ENCODE measurements at regions not wholly inside any gene's neighbourhood (a gene's known extent, or its start where the extent isn't known, plus 50 kb on each side); places are given as distances from the start of the nearest gene placed in this dataset.

DNA sequence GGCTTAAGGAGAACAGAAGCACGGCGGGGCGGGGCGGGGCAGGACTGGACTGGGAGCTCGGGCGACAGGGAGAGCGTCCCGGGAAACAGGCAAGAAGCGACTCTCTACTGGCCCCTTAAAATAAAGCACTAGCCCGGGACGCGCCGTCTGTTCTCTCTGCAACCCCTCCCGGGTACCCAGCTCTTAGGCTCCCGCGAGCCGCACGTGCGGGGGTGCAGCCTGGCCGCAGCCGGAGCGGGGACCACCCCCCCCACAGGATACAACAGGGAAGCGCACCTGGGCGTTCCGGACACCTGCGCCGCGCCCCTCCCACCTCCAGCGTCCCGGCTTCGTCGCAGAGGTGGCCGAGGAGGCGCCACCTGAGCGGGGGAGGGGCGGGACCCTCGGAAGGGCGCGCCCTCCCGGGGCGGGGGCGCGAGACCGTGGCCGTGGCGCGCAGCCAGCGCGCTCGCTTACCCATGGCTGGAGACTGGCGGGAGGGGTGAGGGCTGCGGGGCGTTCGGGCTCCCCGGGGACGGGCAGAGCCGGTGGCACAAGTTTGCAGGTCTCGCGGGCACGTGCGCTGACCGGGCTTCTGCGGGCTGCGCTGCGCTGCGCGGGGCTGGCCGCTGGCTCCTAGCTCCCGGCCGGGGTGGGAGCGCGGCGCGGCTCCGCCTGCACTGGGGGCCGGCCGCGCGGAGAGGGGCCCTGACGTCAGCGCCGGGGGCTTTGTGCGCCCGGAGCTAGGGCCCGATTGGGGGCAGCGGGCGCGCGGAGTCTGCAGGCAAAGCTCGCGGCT lies 91.5 kb downstream of the GEMIN8 start:
- DNase-seq (ENCODE audit: low spot score) = no peak
- peak overlapping the region; percentile 9 to 31 for H3K27ac ChIP-seq
- peak overlapping the region; percentile 80 for H3K4me3 ChIP-seq
- no peak for TF ChIP-seq CTCF (IDR thresholded peaks at IDR 0.05)

DNA sequence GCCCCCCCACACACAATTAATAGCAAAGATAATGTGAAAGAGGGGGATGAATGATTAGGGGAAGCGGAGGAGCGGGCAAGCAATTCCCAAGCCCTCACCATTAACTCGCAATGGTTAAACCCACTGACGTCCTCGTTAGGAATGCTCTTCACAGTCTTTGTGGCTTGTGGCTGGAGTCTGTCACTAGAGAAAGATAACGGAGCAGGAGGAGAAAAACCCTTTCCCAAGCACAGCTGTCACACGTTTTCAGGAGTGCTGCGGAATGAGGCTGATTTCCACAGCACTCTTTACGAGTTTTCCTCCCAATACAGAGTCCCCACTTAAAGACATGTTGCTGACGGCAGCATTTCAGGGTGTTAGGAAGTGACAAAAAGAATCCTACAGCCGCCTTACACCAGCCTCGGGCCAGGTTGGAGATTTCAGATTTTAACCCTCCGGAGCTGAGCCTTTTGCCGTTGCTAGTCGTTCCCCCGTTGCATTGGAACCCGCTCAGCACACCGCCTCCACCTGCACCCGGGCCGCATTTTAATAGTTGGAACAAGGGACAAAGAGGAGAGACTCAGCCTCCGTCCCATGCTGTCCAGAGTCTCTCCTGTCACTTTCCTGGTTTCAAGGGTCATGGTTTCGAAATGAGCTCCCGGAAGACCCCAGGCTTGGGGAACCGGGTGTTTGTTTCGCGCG lies 92.2 kb downstream of the GEMIN8 start:
- Histone ChIP-seq H3K27ac (peak overlapping the region in 1 of 2 donors; percentile 9), H3K4me3 (peak overlapping the region; percentile 80)
- no peak for DNase-seq (ENCODE audit: low spot score)
- TF ChIP-seq CTCF (IDR thresholded peaks at IDR 0.05) = no peak

- Histone ChIP-seq H3K4me3 (no peak overlapping the region), H3K27ac (no peak overlapping the region)
- DNase-seq (ENCODE audit: low spot score) = no peak
These were observed 93.0 kb downstream of the GEMIN8 start for GRCh38 chrX:13936521-13937225.

GRCh38 chrX:13934731-13935130 lies 95.0 kb downstream of the GEMIN8 start:
- Histone ChIP-seq H3K4me3 (no peak overlapping the region), H3K27ac (no peak overlapping the region)
- TF ChIP-seq CTCF (IDR thresholded peaks at IDR 0.05) = no peak
- DNase-seq (ENCODE audit: low spot score) = no peak

More at GRCh38 chrX:13936521-13937225, 93.0 kb downstream of the GEMIN8 start:
- TF ChIP-seq CTCF (IDR thresholded peaks at IDR 0.05) = no peak

DNA sequence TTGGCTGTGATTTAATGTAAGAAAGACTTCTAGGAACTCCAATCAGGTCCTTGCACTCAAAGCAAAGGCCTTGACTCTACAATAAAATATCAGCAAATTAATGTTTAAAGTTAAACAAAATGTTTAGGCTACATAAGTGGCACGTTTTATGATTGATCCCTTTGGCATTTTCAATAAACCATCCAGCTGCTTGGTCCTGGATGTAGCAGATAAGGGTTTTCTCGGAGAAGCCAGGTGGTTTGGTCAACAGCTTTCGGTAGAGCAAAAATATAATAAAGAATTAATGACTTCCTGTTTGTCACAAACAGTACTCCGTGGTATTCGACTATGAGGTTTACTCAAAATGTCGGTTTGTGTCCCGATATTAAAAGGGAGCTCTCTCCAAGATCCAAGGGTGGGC lies 95.8 kb downstream of the GEMIN8 start:
- Histone ChIP-seq H3K4me3 (no peak overlapping the region), H3K27ac (no peak overlapping the region)
- TF ChIP-seq CTCF (IDR thresholded peaks at IDR 0.05) = no peak
- DNase-seq (ENCODE audit: low spot score) = no peak

DNA sequence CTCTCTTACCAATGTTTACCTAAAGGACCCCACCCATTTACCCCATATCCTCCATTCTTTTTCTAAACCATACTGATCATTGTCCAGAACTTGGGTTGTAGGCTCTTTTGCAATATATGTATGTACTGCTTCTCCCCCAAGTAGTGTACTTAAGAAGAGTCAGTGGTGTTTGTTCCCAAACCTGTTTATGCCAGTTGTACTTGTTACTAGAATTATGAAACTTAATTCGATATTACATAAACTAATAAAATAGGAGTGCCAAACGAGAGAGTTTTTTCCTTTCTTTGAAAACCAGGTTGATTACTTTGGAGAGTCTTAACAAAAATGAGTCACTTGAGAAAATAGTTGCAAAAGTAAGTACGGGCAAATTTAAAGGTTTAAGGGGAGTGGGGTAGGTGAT lies 96.3 kb downstream of the GEMIN8 start:
- no peak for DNase-seq (ENCODE audit: low spot score)
- TF ChIP-seq CTCF (IDR thresholded peaks at IDR 0.05) = no peak
- Histone ChIP-seq H3K4me3 (no peak overlapping the region), H3K27ac (no peak overlapping the region)

All from coronary artery (tissue), 2 donors.